Neuronal stem cell (in vitro differentiated cells): ENCODE measurements at regions not wholly inside any gene's neighbourhood (a gene's known extent, or its start where the extent isn't known, plus 50 kb on each side); places are given as distances from the start of the nearest gene placed in this dataset.
A peak's percentile ranks its signal among the peaks of the same experiment; 100 is the strongest.

Source experiments
- DNase-seq: peaks from one replicate; pipeline ENCODE4 v3.0.0-alpha.2; 2013; ENCODE audit warnings: low spot score
- H2AFZ ChIP-seq: one replicate; pipeline ENCODE4 v1.6.1; 2013; ENCODE audit warnings: mild to moderate bottlenecking, low read length, inconsistent platforms
- H2AK5ac ChIP-seq: 2 replicates; pipeline ENCODE4 v1.6.1; 2013; ENCODE audit warnings: low read depth, mild to moderate bottlenecking, inconsistent platforms, low read length, moderate library complexity, mixed read lengths
- H2BK120ac ChIP-seq: 2 replicates; pipeline ENCODE4 v1.6.1; 2013; ENCODE audit warnings: low read depth, mild to moderate bottlenecking, inconsistent platforms, low read length, moderate library complexity, mixed read lengths
- H2BK12ac ChIP-seq: one replicate; pipeline ENCODE4 v1.6.1; 2013; ENCODE audit warnings: low read length, inconsistent platforms
- H2BK15ac ChIP-seq: 2 replicates; pipeline ENCODE4 v1.6.1; 2013; ENCODE audit warnings: mild to moderate bottlenecking, low read length, inconsistent platforms, mixed read lengths
- H2BK5ac ChIP-seq: one replicate; pipeline ENCODE4 v1.6.1; 2013; ENCODE audit warnings: inconsistent platforms, mild to moderate bottlenecking, low read length, moderate library complexity
- H3K14ac ChIP-seq: one replicate; pipeline ENCODE4 v1.6.1; 2013; ENCODE audit warnings: low read length, inconsistent platforms
- H3K18ac ChIP-seq: 2 replicates; pipeline ENCODE4 v1.6.1; 2013; ENCODE audit warnings: low read length, inconsistent platforms
- H3K23ac ChIP-seq: 2 replicates; pipeline ENCODE4 v1.6.1; 2013; ENCODE audit warnings: low read depth, mild to moderate bottlenecking, mixed read lengths, low read length, inconsistent platforms; ENCODE audit not compliant: poor library complexity
- H3K27ac ChIP-seq: replicated peaks from 3 replicates; pipeline ENCODE4 v1.5.1; 2013; ENCODE audit warnings: low read length, inconsistent platforms
- H3K27me3 ChIP-seq, 3 experiments: 2 replicates each; pipeline ENCODE4 v1.6.1; 2013; ENCODE audit warnings: low read length in 3 of 3, mild to moderate bottlenecking in 2 of 3, inconsistent platforms in 1 of 3, low read depth in 1 of 3, mixed read lengths in 1 of 3, moderate library complexity in 1 of 3; ENCODE audit not compliant: control insufficient read depth in 3 of 3, insufficient read depth in 3 of 3
- H3K36me3 ChIP-seq, 2 donors: replicated peaks in 1 of 2; 2 replicates each; pipeline ENCODE4 v1.6.1; 2013; ENCODE audit warnings: low read length in 2 of 2; ENCODE audit not compliant: control insufficient read depth in 2 of 2, insufficient read depth in 2 of 2
- H3K4ac ChIP-seq: 2 replicates; pipeline ENCODE4 v1.6.1; 2013; ENCODE audit warnings: inconsistent platforms, mild to moderate bottlenecking, low read length, moderate library complexity
- H3K4me1 ChIP-seq, 2 donors: 1 replicate in 1 of 2; 2 replicates in 1 of 2; pipeline ENCODE4 v1.6.1; 2013; ENCODE audit warnings: low read length in 2 of 2, low read depth in 1 of 2; ENCODE audit not compliant: control insufficient read depth in 2 of 2, insufficient read depth in 1 of 2
- H3K4me2 ChIP-seq: one replicate; pipeline ENCODE4 v1.6.1; 2013; ENCODE audit warnings: mild to moderate bottlenecking, low read length, inconsistent platforms; ENCODE audit not compliant: insufficient read depth, poor library complexity, severe bottlenecking
- H3K4me3 ChIP-seq, 2 donors: 2 replicates each; pipeline ENCODE4 v1.5.1; 2013; ENCODE audit warnings: low read length in 2 of 2, mild to moderate bottlenecking in 2 of 2, inconsistent platforms in 1 of 2, moderate library complexity in 1 of 2
- H3K79me1 ChIP-seq: one replicate; pipeline ENCODE4 v1.6.1; 2013; ENCODE audit warnings: low read depth, mild to moderate bottlenecking, inconsistent platforms, low read length, moderate library complexity
- H3K9ac ChIP-seq: one replicate; pipeline ENCODE4 v1.6.1; 2013; ENCODE audit warnings: mild to moderate bottlenecking, low read depth, low read length, inconsistent platforms; ENCODE audit not compliant: poor library complexity
- H3K9me3 ChIP-seq, 2 donors: replicated peaks in 1 of 2; 2 replicates each; pipeline versions ENCODE3 to v1.6.1; 2013; ENCODE audit warnings: low read length in 2 of 2, mild to moderate bottlenecking in 2 of 2, inconsistent platforms in 1 of 2, low read depth in 1 of 2, mixed read lengths in 1 of 2, moderate library complexity in 1 of 2; ENCODE audit not compliant: control insufficient read depth in 2 of 2, insufficient read depth in 1 of 2
- H4K8ac ChIP-seq: one replicate; pipeline ENCODE4 v1.6.1; 2013; ENCODE audit warnings: low read depth, mild to moderate bottlenecking, inconsistent platforms, low read length, moderate library complexity
- H4K91ac ChIP-seq: one replicate; pipeline ENCODE4 v1.6.1; 2013; ENCODE audit warnings: low read length, low read depth, mild to moderate bottlenecking, inconsistent platforms; ENCODE audit not compliant: poor library complexity
- WGBS, 2 donors: extraction: QIAGEN DNeasy Blood & Tissue Kit; methylation state at CpG; one replicate each; pipeline ENCODE4 v1.1.7; 2013; ENCODE audit warnings: missing lambda C conversion rate in 2 of 2, mixed read lengths in 1 of 2; ENCODE audit not compliant: insufficient read length in 2 of 2, insufficient replicate concordance in 1 of 2; ENCODE audit errors: extremely low coverage in 2 of 2; 5-methylcytosine and 5-hydroxymethylcytosine counted together

DNA sequence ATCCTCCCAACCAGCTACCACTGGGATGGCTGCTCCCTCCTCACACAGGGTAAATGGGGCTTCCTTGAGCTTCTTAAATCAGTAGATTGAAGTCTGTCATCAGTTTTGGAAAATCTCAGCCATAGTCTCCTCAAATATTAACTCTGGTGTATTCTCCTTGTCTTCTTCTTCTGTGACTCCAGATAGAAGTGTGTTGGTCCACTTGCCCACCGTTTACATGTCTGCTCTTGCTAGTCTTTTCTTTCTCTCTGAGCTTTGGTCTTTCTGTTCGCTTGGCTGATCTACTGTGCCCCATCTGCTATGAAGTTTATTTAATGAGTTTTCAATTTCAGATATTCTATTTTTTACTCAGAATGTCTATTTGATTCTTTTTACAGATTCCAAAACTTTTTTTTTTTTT is 281.7 kb upstream of the HDAC4 start:
- Histone ChIP-seq H3K14ac (no peak overlapping the region), H3K4me2 (no peak overlapping the region), H2BK12ac (no peak overlapping the region), H3K27me3 (peaks cover 0 to 3% (median 0%) of the 10 kb centered on the region in 3 experiments), H3K4me1 (no peaks in the 10 kb centered on the region), H3K79me1 (no peaks in the 10 kb centered on the region), H3K27ac (no peak overlapping the region), H3K36me3 (no peaks in the 10 kb centered on the region), H3K23ac (no peak overlapping the region), H3K9ac (no peak overlapping the region), H2BK5ac (no peak overlapping the region), H2BK15ac (no peak overlapping the region), H3K9me3 (peaks cover 0 to 2% of the 10 kb centered on the region in 2 donors), H4K91ac (no peak overlapping the region), H2BK120ac (no peak overlapping the region), H3K4me3 (no peak overlapping the region), H2AK5ac (no peak overlapping the region), H2AFZ (no peak overlapping the region), H3K18ac (no peak overlapping the region), H4K8ac (no peak overlapping the region), H3K4ac (no peak overlapping the region)
- DNase-seq = no peak
- no CpG with 5 or more reads among the region's 2 CpGs for WGBS, 2 donors

DNA sequence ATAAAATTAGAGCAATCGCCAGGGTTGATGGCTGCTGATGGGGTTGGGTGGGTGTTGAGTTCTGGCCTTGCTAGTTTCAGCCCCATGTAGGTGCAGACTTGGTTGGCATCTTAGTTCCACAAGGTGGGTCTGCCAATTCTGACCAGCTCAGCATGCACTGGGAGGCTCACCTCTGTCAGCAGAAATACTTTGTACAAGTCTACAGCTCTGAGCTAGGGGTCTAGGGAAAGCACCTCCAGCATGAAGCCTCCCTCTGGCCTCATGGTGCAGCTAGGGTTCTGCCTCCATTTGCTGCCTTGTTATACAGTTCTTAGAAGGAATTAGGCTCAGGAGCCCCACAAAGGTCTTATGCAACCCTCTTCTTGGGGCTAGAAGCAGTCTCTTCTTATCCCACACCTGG is 278.9 kb upstream of the HDAC4 start:
- Histone ChIP-seq H3K4me2 (no peak overlapping the region), H3K18ac (no peak overlapping the region), H3K23ac (no peak overlapping the region), H3K9me3 (peaks cover 0 to 2% of the 10 kb centered on the region in 2 donors), H3K4me1 (no peaks in the 10 kb centered on the region), H3K14ac (no peak overlapping the region), H4K91ac (no peak overlapping the region), H2AK5ac (no peak overlapping the region), H3K36me3 (no peaks in the 10 kb centered on the region), H2BK12ac (no peak overlapping the region), H4K8ac (no peak overlapping the region), H2BK5ac (no peak overlapping the region), H3K4me3 (no peak overlapping the region), H2BK120ac (no peak overlapping the region), H2AFZ (no peak overlapping the region), H3K9ac (no peak overlapping the region), H3K27ac (no peak overlapping the region), H3K27me3 (peaks cover 0 to 3% (median 0%) of the 10 kb centered on the region in 3 experiments), H2BK15ac (no peak overlapping the region), H3K4ac (no peak overlapping the region), H3K79me1 (peaks cover 1% of the 10 kb centered on the region)
- WGBS, 2 donors = no CpG with 5 or more reads among the region's 1 CpG
- no peak for DNase-seq

GRCh38 chr2:239678666-239679296 is 278.0 kb upstream of the HDAC4 start:
- Histone ChIP-seq H3K18ac (no peak overlapping the region), H2BK5ac (no peak overlapping the region), H4K91ac (no peak overlapping the region), H2BK120ac (no peak overlapping the region), H3K23ac (no peak overlapping the region), H3K27me3 (no peaks in the 10 kb centered on the region), H2BK15ac (no peak overlapping the region), H3K4me2 (no peak overlapping the region), H3K4ac (no peak overlapping the region), H3K9me3 (peaks cover 0 to 2% of the 10 kb centered on the region in 2 donors), H2BK12ac (no peak overlapping the region), H4K8ac (no peak overlapping the region), H3K14ac (no peak overlapping the region), H3K79me1 (peaks cover 1% of the 10 kb centered on the region), H3K36me3 (no peaks in the 10 kb centered on the region), H3K9ac (no peak overlapping the region), H2AK5ac (no peak overlapping the region), H3K27ac (no peak overlapping the region), H3K4me3 (no peak overlapping the region), H2AFZ (no peak overlapping the region), H3K4me1 (no peaks in the 10 kb centered on the region)
- WGBS, 2 donors = no CpG with 5 or more reads among the region's 22 CpGs
- DNase-seq = no peak

DNA sequence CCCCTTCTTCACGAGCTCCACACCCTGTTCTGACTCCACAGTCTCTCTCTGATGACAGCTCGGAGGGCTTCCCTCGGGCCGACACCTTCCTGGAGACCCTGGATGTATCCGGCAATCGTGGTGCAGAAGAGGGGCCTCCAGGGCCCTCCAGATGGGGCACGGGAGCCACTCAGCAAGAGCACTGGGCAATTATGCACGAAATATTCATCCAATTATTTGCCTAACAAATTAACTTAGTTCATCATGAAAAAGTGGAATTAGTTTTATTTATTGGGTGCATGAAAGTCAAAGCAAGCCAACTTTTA is 277.3 kb upstream of the HDAC4 start:
- WGBS, 2 donors = no CpG with 5 or more reads among the region's 8 CpGs
- H3K4ac ChIP-seq = no peak overlapping the region
- no peaks in the 10 kb centered on the region for H3K36me3 ChIP-seq

More for the DNA sequence above, 277.3 kb upstream of the HDAC4 start:
- Histone ChIP-seq H3K4me1 (no peaks in the 10 kb centered on the region), H4K91ac (no peak overlapping the region), H3K23ac (no peak overlapping the region), H2AK5ac (no peak overlapping the region), H3K27ac (no peak overlapping the region), H2BK5ac (no peak overlapping the region), H3K18ac (peak overlapping the region; percentile 35), H3K14ac (no peak overlapping the region), H3K79me1 (peaks cover 1% of the 10 kb centered on the region), H3K4me2 (no peak overlapping the region), H2BK15ac (no peak overlapping the region), H3K27me3 (no peaks in the 10 kb centered on the region), H3K9ac (no peak overlapping the region), H4K8ac (no peak overlapping the region), H3K4me3 (no peak overlapping the region), H2BK120ac (no peak overlapping the region), H2BK12ac (no peak overlapping the region), H3K9me3 (peaks cover 0 to 2% of the 10 kb centered on the region in 2 donors), H2AFZ (no peak overlapping the region)
- DNase-seq = no peak
